AG09319 (cell line): ENCODE measurements at regions not wholly inside any gene's neighbourhood (a gene's known extent, or its start where the extent isn't known, plus 50 kb on each side); places are given as distances from the start of the nearest gene placed in this dataset.

Source experiments
- DNase-seq: peaks from one replicate; pipeline ENCODE4 v3.0.0-alpha.2; 2010; ENCODE audit warnings: low read depth; ENCODE audit errors: extremely low read depth
- CTCF ChIP-seq: IDR thresholded peaks from 2 replicates; pipeline ENCODE4 v1.5.1; 2011; ENCODE audit warnings: low read depth, mild to moderate bottlenecking, inconsistent platforms, low read length, moderate library complexity

- TF ChIP-seq CTCF, result no peak
- DNase-seq, result no peak
These were observed 194.4 kb upstream of the CPEB2 start for GRCh38 chr4:14807856-14808255.

- no peak for DNase-seq
- TF ChIP-seq CTCF, result no peak
These were observed 193.1 kb upstream of the CPEB2 start for GRCh38 chr4:14809203-14809602.

GRCh38 chr4:14810121-14810520, 192.2 kb upstream of the CPEB2 start:
- no peak for DNase-seq
- TF ChIP-seq CTCF, result no peak

- TF ChIP-seq CTCF, result no peak
- no peak for DNase-seq
These were observed 191.7 kb upstream of the CPEB2 start for GRCh38 chr4:14810568-14810967.

- no peak for TF ChIP-seq CTCF
- no peak for DNase-seq
These were observed 190.2 kb upstream of the CPEB2 start for GRCh38 chr4:14812101-14812500.

- TF ChIP-seq CTCF, result no peak
- DNase-seq, result no peak
These were observed 185.5 kb upstream of the CPEB2 start for GRCh38 chr4:14816623-14817261.

- DNase-seq, result no peak
- TF ChIP-seq CTCF, result no peak
These were observed 178.1 kb upstream of the CPEB2 start for GRCh38 chr4:14824189-14824588.
